ENCODE measurements at regions not wholly inside any gene's neighbourhood (a gene's known extent, or its start where the extent isn't known, plus 50 kb on each side); places are given as distances from the start of the nearest gene placed in this dataset.

DNA sequence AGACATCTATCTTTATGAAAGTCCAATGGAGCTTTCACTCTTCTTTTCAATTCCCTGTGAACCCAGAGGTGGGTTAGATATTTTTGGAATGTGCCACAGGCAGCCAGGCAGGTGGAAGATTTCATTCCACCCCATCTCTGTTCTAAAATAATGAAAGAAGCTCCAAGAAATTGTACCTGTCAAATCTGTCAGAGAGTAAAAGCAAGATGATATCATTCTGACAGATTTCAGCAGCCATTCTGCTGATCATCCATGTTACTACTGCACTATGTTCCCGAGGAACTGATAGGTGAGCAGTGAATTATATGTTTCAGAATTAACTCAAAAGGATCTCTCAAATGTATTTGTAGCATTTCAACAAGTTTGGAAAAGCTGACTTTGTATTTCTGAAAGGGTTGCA is 339.5 kb upstream of the SPANXN4 start:
- Mint-ChIP-seq H3K27me3 (ENCODE audit: low read depth, poor library complexity) (peaks cover 3% of the 10 kb centered on the region), H3K4me3 (no peak overlapping the region), H3K9me3 (peaks cover 17% of the 10 kb centered on the region), H3K27ac (no peak overlapping the region), H3K36me3 (ENCODE audit: low read depth) (no peaks in the 10 kb centered on the region), H3K4me1 (no peaks in the 10 kb centered on the region)
- TF ChIP-seq CTCF (IDR thresholded peaks at IDR 0.05): no peak
- DNase-seq: no peak

- Mint-ChIP-seq H3K36me3 (ENCODE audit: low read depth) (no peaks in the 10 kb centered on the region), H3K4me3 (no peak overlapping the region), H3K27me3 (ENCODE audit: low read depth, poor library complexity) (peaks cover 3% of the 10 kb centered on the region), H3K4me1 (no peaks in the 10 kb centered on the region), H3K9me3 (peaks cover 33% of the 10 kb centered on the region), H3K27ac (no peak overlapping the region)
- DNase-seq: no peak
- TF ChIP-seq CTCF (IDR thresholded peaks at IDR 0.05): no peak
Measured at GRCh38 chrX:142680038-142680437, 345.7 kb upstream of the SPANXN4 start.

- Mint-ChIP-seq H3K4me1 (no peaks in the 10 kb centered on the region), H3K9me3 (peaks cover 51% of the 10 kb centered on the region), H3K36me3 (ENCODE audit: low read depth) (no peaks in the 10 kb centered on the region), H3K27ac (no peak overlapping the region), H3K4me3 (no peak overlapping the region), H3K27me3 (ENCODE audit: low read depth, poor library complexity) (peaks cover 2% of the 10 kb centered on the region)
- DNase-seq: no peak
- no peak for TF ChIP-seq CTCF (IDR thresholded peaks at IDR 0.05)
Measured at GRCh38 chrX:142671036-142671435, 354.7 kb upstream of the SPANXN4 start.

DNA sequence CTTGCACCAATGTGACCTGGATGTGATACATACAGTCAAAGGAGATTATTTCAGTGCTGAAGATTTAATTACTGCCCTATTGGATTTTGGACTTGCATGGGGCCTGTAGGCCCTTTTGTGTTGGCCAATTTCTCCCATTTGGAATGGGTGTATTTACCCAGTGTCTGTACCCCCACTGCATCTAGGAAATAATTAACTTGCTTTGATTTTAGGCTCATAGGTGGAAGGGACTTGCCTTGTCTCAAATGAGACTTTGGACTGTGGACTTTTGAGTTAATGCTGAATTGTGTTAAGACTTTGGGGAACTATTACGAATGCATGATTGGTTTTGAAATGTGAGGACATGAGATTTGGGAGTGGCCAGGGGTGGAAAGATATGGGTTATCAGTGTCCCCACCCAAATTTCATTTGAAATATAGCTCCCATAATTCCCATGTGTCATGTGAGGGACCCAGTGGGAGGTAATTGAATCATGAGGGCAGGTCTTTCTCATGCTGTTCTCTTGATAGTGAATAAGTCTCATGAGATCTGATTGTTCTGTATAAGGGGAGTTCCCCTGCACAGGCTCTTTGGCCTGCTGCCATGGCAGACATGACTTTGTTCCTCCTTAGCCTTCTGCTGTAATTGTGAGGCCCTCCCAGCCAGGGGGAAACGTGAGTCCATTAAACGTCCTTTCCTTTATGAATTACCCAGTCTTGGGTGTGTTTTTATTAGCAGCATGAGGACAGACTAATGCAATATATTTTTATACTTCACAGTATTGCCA is 362.2 kb upstream of the SPANXN4 start:
- TF ChIP-seq CTCF (IDR thresholded peaks at IDR 0.05): no peak
- no peak overlapping the region for H3K4me3 Mint-ChIP-seq
- no peak for DNase-seq
- no peaks in the 10 kb centered on the region for H3K27me3 Mint-ChIP-seq (ENCODE audit: low read depth, poor library complexity)
- H3K9me3 Mint-ChIP-seq: peaks cover 39% of the 10 kb centered on the region
- no peaks in the 10 kb centered on the region for H3K4me1 Mint-ChIP-seq
- H3K27ac Mint-ChIP-seq: no peak overlapping the region
- no peaks in the 10 kb centered on the region for H3K36me3 Mint-ChIP-seq (ENCODE audit: low read depth)

DNA sequence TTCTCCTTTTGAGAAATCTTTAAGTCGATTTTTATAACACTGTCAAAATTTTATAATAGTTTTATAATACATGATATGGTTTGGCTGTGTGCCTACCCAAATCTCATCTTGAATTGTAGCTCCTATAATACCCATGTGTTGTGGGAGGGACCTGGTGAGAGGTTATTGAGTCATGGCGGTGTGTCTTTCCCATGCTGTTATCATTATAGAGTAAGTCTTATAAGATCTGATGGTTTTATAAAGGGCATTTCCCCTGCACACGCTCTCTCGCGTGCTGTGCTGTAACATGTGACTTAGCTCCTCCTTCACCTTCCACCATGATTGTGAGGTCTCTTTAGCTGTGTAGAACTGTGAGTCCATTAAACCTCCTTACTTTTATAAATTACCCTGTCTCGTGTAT is 364.0 kb upstream of the SPANXN4 start:
- no peak for TF ChIP-seq CTCF (IDR thresholded peaks at IDR 0.05)
- Mint-ChIP-seq H3K36me3 (ENCODE audit: low read depth) (no peaks in the 10 kb centered on the region), H3K4me3 (no peak overlapping the region), H3K27me3 (ENCODE audit: low read depth, poor library complexity) (no peaks in the 10 kb centered on the region), H3K9me3 (peaks cover 30% of the 10 kb centered on the region), H3K27ac (no peak overlapping the region), H3K4me1 (no peaks in the 10 kb centered on the region)
- no peak for DNase-seq

DNA sequence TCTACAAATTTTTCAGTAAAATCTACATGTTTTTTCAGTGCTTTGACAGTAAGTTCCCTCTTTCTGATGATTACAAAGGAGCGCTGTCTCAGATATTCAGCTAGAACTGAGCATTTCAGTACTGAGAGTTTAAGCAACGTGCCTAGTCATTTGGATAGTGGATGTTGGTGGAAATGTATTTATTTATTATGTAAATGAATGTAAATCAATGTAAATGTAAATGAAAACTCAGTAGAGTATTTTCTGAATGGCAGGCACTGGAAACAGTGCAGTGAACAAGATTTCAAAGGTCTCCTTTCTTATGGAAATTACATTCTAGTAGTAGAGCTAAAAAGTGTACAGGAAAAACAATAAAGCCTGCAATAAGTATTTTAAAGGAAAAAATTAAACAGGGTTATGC is 370.2 kb upstream of the SPANXN4 start:
- Mint-ChIP-seq H3K4me1 (no peaks in the 10 kb centered on the region), H3K27ac (no peak overlapping the region), H3K36me3 (ENCODE audit: low read depth) (no peaks in the 10 kb centered on the region), H3K4me3 (no peak overlapping the region), H3K9me3 (peaks cover 19% of the 10 kb centered on the region), H3K27me3 (ENCODE audit: low read depth, poor library complexity) (no peaks in the 10 kb centered on the region)
- DNase-seq: no peak
- TF ChIP-seq CTCF (IDR thresholded peaks at IDR 0.05): no peak

Measured in nephron progenitor cell (in vitro differentiated cells).